GM12892 (cell line): ENCODE measurements at regions not wholly inside any gene's neighbourhood (a gene's known extent, or its start where the extent isn't known, plus 50 kb on each side); places are given as distances from the start of the nearest gene placed in this dataset.

Experiments used
- POLR2AphosphoS5 ChIP-seq: IDR thresholded peaks from 2 replicates; pipeline ENCODE4 v1.6.1; 2011; ENCODE audit warnings: low read depth, low read length, control low read depth
- TAF1 ChIP-seq: IDR thresholded peaks from 2 replicates; pipeline ENCODE4 v1.6.1; 2011; ENCODE audit warnings: low read depth, mild to moderate bottlenecking, control low read depth, low read length, borderline replicate concordance

DNA sequence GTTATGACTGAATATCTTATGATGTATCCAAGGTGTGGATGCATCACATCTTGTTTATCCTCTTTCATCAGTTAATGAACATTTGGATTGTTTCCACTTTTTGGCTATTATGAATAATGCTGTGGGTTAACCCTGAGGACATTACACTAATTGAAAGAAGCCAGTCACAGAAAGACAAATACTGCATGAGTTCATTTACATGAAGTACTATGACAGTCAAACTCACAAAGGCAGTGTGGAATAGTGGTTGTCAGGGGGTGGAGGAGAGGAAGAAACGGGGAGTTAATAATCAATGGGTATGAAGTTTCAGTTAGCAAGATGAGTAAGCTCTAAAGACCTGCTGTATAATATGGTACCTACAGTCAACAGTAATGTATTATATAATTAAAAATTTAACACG is 409.4 kb upstream of the CTNND2 start:
- TF ChIP-seq TAF1 = no peak
- TF ChIP-seq POLR2AphosphoS5 = no peak
